Tibial artery (tissue), 4 donors: ENCODE measurements at regions not wholly inside any gene's neighbourhood (a gene's known extent, or its start where the extent isn't known, plus 50 kb on each side); places are given as distances from the start of the nearest gene placed in this dataset.
"Not testable (repeated sequence)": the region's sequence is repeated elsewhere in the genome, so short reads cannot be mapped to it uniquely, and the experiment has no call there.

Source experiments
- DNase-seq, 2 donors: peaks; one replicate each; pipeline ENCODE4 v3.0.0-alpha.2; 2019
- H3K27ac ChIP-seq, 2 donors: fragments of 200-600 bp; sonication (generic) in 1 of 2; 1 replicate in 1 of 2; 2 replicates in 1 of 2; pipeline ENCODE4 v1.5.1; 2018 to 2019; ENCODE audit warnings: mild to moderate bottlenecking in 1 of 2
- H3K27me3 ChIP-seq, 2 donors: fragments of 200-600 bp; sonication (generic) in 1 of 2; one replicate each; pipeline versions ENCODE4 v1.5.1 to v1.6.0; 2016 to 2019
- H3K36me3 ChIP-seq, 3 donors: fragments of 200-600 bp; sonication (generic) in 2 of 3; one replicate each; pipeline ENCODE4 v1.5.1; 2016 to 2019; ENCODE audit warnings: mild to moderate bottlenecking in 2 of 3
- H3K4me1 ChIP-seq, 4 donors: fragments of 200-600 bp; sonication (generic) in 2 of 4; 1 replicate in 3 of 4; 2 replicates in 1 of 4; pipeline ENCODE4 v1.5.1; 2016 to 2019
- H3K4me3 ChIP-seq, 2 donors: fragments of 200-600 bp; sonication (generic) in 1 of 2; 1 replicate in 1 of 2; 2 replicates in 1 of 2; pipeline ENCODE4 v1.5.1; 2018 to 2019; ENCODE audit warnings: mild to moderate bottlenecking in 2 of 2
- H3K9me3 ChIP-seq, 3 donors: fragments of 200-600 bp; sonication (generic) in 1 of 3; one replicate each; pipeline ENCODE4 v1.5.1; 2016 to 2019
- CTCF ChIP-seq, 2 experiments: fragments of 200-600 bp in 1 of 2; fragments of 450-650 bp in 1 of 2; IDR thresholded peaks; one replicate each; pipeline ENCODE4 v1.5.1; 2017 to 2019; ENCODE audit warnings: antibody characterized with exemption in 2 of 2, mild to moderate bottlenecking in 1 of 2, moderate library complexity in 1 of 2
- intact Hi-C: fragments of 100-400 bp; cut with DNase I; formaldehyde crosslinking; loops from one replicate; pipeline ENCODE4 v1.15.0; 2023; ENCODE audit warnings: low total_unique reads

GRCh38 chr13:48875047-48875446, 100.7 kb upstream of the FNDC3A start:
- Histone ChIP-seq H3K27ac (no peak overlapping the region), H3K27me3 (no peaks in the 10 kb centered on the region), H3K4me1 (no peaks in the 10 kb centered on the region), H3K36me3 (no peaks in the 10 kb centered on the region), H3K4me3 (no peak overlapping the region), H3K9me3 (no peaks in the 10 kb centered on the region)
- DNase-seq = no peak
- no peak for TF ChIP-seq CTCF (IDR thresholded peaks at IDR 0.05)
- intact Hi-C loops = no loop called here

GRCh38 chr13:48876289-48876688, 99.4 kb upstream of the FNDC3A start:
- DNase-seq = no peak
- no peak for TF ChIP-seq CTCF (IDR thresholded peaks at IDR 0.05)
- Histone ChIP-seq H3K27ac (no peak overlapping the region), H3K27me3 (no peaks in the 10 kb centered on the region), H3K4me1 (no peaks in the 10 kb centered on the region), H3K4me3 (no peak overlapping the region), H3K36me3 (no peaks in the 10 kb centered on the region), H3K9me3 (no peaks in the 10 kb centered on the region)
- intact Hi-C loops = no loop called here

- H3K36me3 ChIP-seq = no peaks in the 10 kb centered on the region
- peaks cover 0 to 11% (median 4%) of the 10 kb centered on the region in 4 donors for H3K4me1 ChIP-seq
- TF ChIP-seq CTCF (IDR thresholded peaks at IDR 0.05) = no peak
- H3K27ac ChIP-seq = no peak overlapping the region
- H3K27me3 ChIP-seq = no peaks in the 10 kb centered on the region
- DNase-seq = no peak
- no peaks in the 10 kb centered on the region for H3K9me3 ChIP-seq
- intact Hi-C loops = no loop called here
- H3K4me3 ChIP-seq = no peak overlapping the region
Observed at GRCh38 chr13:48879432-48879831, 96.3 kb upstream of the FNDC3A start.

GRCh38 chr13:48879854-48880253, 95.9 kb upstream of the FNDC3A start:
- no peak for DNase-seq
- no peaks in the 10 kb centered on the region for H3K27me3 ChIP-seq
- H3K4me3 ChIP-seq = no peak overlapping the region
- TF ChIP-seq CTCF (IDR thresholded peaks at IDR 0.05) = no peak
- H3K27ac ChIP-seq = no peak overlapping the region
- H3K36me3 ChIP-seq = no peaks in the 10 kb centered on the region
- intact Hi-C loops = no loop called here
- no peaks in the 10 kb centered on the region for H3K9me3 ChIP-seq
- peaks cover 0 to 16% (median 6%) of the 10 kb centered on the region in 4 donors for H3K4me1 ChIP-seq

GRCh38 chr13:48883786-48884185, 91.9 kb upstream of the FNDC3A start:
- H3K36me3 ChIP-seq, DNase-seq, H3K9me3 ChIP-seq, H3K4me3 ChIP-seq, intact Hi-C loops, H3K27me3 ChIP-seq: not testable (repeated sequence)
- Histone ChIP-seq H3K27ac (peak overlapping the region; percentile 35 to 38), H3K4me1 (peaks cover 0 to 20% (median 9%) of the 10 kb centered on the region in 4 donors)

- Histone ChIP-seq H3K4me1 (peaks cover 0 to 20% (median 9%) of the 10 kb centered on the region in 4 donors), H3K27me3 (no peaks in the 10 kb centered on the region), H3K9me3 (no peaks in the 10 kb centered on the region), H3K27ac (no peak overlapping the region), H3K36me3 (no peaks in the 10 kb centered on the region), H3K4me3 (no peak overlapping the region)
- intact Hi-C loops = no loop called here
- no peak for DNase-seq
- TF ChIP-seq CTCF (IDR thresholded peaks at IDR 0.05) = no peak
Observed at GRCh38 chr13:48885027-48885395, 90.7 kb upstream of the FNDC3A start.
